NCI-H1417 (cell line): ENCODE measurements at regions not wholly inside any gene's neighbourhood (a gene's known extent, or its start where the extent isn't known, plus 50 kb on each side); places are given as distances from the start of the nearest gene placed in this dataset.

ENCODE experiments used
- DNase-seq, 3 experiments: peaks; one replicate each; lab custom pipeline; 2025; lab: John Stamatoyannopoulos, UW

DNA sequence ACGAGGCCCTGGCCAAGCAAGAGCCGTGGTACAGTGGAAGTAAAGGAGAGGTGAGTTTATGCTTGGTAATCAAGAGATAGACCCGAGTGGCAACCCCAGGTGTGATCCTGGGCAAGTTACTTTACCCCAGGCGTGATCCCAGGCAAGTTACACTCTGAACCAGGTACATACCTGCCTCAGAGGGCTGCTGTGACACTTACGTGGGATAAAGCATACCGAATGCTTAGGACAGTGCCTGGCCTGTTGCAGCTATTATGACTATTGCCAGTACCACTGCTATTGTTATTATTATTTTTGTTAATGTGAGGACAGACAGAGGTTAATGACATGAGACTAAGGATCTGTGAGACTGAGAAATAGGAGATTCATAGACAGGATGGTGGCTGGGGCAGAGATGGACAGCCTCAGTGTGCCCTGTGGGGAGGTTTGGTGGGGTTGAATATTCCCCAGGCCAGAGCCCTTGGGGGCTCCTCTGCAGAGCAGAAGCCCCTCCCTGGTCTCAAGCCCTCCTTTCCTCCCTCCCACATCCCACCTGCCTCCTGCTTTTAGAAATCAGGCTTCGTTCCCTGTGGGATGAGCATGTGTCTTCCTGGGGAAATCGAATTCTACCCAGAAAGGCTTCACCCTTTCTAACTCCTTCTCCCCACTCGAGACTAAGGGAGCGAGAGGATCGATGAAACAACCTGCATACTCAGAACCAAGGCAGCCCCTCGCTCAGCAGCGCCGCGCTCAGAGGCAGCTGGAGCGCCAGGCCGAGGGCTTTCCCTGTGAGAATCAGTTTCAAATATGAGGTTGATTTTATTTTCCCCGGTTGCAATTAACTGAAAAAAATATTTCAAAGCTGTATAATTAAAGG, 62.0 kb upstream of the SIX3 start:
- DNase-seq = no peak

DNA sequence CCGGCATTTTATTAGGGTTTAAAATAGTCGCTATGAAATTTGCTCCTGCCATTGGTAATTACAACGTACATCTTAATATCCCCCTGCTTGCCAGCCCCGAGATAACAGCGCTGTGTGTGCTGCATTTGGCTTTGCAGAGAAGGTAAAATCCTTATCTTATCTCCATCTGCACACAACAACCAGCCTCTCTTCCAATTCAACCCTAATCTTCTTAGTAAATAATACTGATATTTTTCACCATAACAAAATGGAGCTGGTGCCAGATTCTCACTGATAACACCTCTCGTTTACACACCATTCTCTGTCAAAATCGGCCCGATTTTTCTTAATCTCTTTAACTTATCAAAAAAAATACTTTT, 61.4 kb upstream of the SIX3 start:
- no peak for DNase-seq

DNA sequence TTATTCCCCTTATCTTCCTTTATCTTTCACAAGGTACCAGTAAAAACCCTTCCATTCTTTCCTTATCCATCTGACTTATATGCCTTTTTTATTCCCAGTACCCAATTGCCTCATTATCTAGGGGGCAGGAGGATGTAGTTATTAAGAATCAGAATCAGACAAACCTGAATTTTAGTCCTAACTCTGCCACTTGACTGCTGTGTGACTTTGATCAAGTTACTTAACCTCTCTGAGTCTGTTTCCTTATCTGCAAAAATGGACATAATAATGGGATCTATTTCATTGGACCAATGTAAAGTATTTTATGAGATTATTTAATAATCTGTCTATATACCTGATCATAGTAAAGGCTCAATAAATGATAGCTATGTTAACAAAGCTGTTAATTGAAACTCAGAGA, 59.6 kb upstream of the SIX3 start:
- DNase-seq = no peak

DNA sequence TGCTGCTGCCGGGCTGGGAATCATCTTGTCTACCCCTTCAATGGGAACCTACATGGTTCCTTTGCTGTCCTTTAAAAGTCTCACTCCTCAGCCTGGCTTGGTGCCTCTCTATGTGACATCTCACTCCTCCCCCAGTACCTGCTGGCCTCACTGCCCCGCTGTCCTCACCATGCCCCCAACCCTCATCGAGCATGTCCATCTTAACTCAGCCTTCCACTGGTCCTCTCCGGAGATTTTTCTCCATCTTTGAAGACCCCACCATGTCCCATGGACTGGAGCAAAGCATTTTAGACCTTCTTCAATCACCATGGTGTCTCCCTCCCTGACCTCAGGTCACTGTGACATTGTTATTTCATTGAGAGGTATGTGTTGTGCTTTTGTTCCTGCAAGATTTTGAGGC, 58.1 kb upstream of the SIX3 start:
- DNase-seq = no peak

DNA sequence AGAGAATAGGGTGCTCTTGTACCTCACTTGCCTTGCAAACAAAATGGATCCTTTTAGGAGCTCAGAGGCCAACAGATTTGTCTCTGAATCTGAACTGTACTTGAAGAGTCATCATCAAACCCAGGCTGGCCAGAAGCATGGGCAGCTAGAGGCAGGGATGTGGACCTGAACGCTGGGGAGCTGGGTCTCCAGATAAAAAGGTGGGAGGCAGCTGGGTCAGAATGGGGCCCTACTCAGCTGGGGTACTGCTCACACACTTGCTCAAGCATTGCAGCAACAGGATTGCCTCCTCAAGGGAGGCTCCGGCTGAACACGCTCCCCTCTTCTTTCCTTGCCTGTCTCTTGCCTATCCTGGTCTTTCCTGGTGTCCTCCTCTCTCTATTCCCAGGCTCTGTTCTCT, 57.3 kb upstream of the SIX3 start:
- DNase-seq = no peak

DNA sequence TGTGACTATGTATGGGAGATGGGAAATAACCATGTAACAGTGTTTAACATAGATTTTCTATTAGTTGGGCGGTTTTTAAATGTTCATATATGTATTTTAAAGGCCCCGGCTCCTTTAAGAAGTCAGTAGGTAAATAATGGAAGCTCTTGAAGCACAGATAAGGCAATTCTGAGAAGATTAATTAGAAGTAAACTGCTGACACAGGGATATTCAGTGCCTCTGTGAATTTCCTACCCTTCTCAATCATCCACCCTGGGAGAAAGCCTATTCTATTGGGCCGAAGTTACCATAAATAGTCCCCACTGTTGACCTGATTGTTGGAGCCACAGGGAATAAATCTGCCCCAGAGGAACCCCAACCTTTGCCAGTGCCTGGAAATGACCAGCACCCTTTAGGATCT, 56.8 kb upstream of the SIX3 start:
- no peak for DNase-seq

DNA sequence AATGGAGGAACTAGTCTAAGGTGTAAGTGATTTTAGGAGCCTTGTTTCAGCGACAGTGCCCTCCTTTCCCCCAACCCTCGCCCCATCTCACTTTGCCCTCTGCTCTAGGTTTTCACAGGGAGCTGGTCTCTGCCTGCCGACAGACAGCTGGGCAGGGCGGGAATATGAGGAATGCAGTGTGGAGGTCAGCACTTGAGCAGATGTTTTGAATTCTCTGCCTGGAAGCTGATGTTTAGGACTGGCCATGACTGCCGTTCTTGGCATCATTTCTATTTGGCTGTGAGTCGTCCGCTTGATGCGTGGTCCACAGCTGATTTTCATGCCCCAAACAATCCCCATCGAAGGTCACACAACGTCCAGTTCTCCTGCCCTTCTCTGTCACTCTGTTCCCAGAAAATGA, 55.1 kb upstream of the SIX3 start:
- no peak for DNase-seq

DNA sequence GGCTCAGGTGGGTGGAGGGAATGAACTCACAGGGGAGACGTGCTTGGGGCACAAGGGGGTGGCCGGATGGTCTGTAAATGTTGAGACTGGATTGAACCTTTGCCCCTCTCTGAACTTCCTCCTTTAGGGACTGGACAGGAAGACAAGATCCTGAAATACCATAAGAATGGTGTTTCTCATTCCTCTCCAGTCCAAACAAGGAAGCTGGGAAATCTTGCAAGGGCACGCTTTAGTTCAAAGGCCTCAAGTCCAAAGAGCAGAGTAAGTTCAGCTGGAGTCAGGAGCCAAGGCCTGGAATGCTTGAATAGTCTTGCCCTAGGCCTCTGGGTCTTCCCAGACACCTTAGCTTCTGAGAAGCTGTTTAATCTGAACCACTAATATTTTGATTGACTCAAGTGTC, 52.4 kb upstream of the SIX3 start:
- DNase-seq = no peak
